K562 (cell line): ENCODE measurements at regions not wholly inside any gene's neighbourhood (a gene's known extent, or its start where the extent isn't known, plus 50 kb on each side); places are given as distances from the start of the nearest gene placed in this dataset.

Experiments
- ATAC-seq: fragments of 200-7000 bp; cut with Tn5 transposase; 3 replicates; pipeline ENCODE4 v1.9.1; 2020; ENCODE audit warnings: moderate library complexity
- BruUV-seq: library from RNA; stranded (reverse); fragments of 400-500 nt; replicated peaks from 2 replicates; lab custom pipeline; 2021; lab: Mats Ljungman, UMichigan
- CTCF ChIA-PET: fragments of 300-600 bp; formaldehyde crosslinking; extraction: SDS; loops from one replicate; lab custom pipeline; 2021; ENCODE audit warnings: low intra/inter-chr PET ratio; lab: Yijun Ruan, JAX
- POLR2A ChIA-PET: fragments of 300-600, 350-650 bp; sonication (Branson Sonifier 250); formaldehyde crosslinking; extraction: SDS; loops from one replicate; lab custom pipeline; 2021; ENCODE audit warnings: antibody characterized with exemption, inconsistent platforms; lab: Yijun Ruan, JAX
- DNase-seq, 4 experiments: peaks; one replicate each; pipeline versions ENCODE4 v3.0.0 to v3.0.0-alpha.2; 2011 to 2018; ENCODE audit warnings: low spot score in 3 of 4, mixed read lengths in 3 of 4; ENCODE audit errors: extremely low read depth in 1 of 4
- FAIRE-seq: peaks from 2 replicates; lab custom pipeline; 2011; peaks lifted over from hg19 to GRCh38; lab: Jason Lieb, UNC
- H2AFZ ChIP-seq: 2 replicates; pipeline ENCODE4 v1.6.0; 2011; ENCODE audit warnings: low read depth, low read length, control low read depth, inconsistent platforms
- H3K27ac ChIP-seq: fragments of 200-600 bp; 3 replicates; pipeline ENCODE4 v1.8.0; 2011; ENCODE audit warnings: low read depth, mild to moderate bottlenecking, control low read depth, inconsistent platforms, low read length, moderate library complexity, mixed read lengths; ENCODE audit errors: extremely low read depth
- H3K27me3 ChIP-seq, 2 experiments: fragments of 300-600 bp in 1 of 2; 2 replicates in 1 of 2; 3 replicates in 1 of 2; pipeline versions ENCODE4 v1.6.0 to v1.8.0; 2011; ENCODE audit warnings: inconsistent platforms in 2 of 2, low read length in 2 of 2, mild to moderate bottlenecking in 1 of 2, mixed read lengths in 1 of 2, moderate library complexity in 1 of 2; ENCODE audit not compliant: control insufficient read depth in 2 of 2, insufficient read depth in 2 of 2
- H3K36me3 ChIP-seq: fragments of 300-600 bp; 3 replicates; pipeline ENCODE4 v1.8.0; 2011; ENCODE audit warnings: mild to moderate bottlenecking, low read length, inconsistent platforms; ENCODE audit not compliant: control insufficient read depth, insufficient read depth
- H3K4me1 ChIP-seq, 2 experiments: fragments of 200-600 bp in 1 of 2; replicated peaks in 1 of 2; 2 replicates in 1 of 2; 3 replicates in 1 of 2; pipeline versions ENCODE4 v1.5.1 to v1.8.0; 2011; ENCODE audit warnings: inconsistent platforms in 2 of 2, low read length in 2 of 2, mild to moderate bottlenecking in 1 of 2, mixed read lengths in 1 of 2, moderate library complexity in 1 of 2; ENCODE audit not compliant: control insufficient read depth in 2 of 2, insufficient read depth in 2 of 2
- H3K4me2 ChIP-seq: 2 replicates; pipeline ENCODE4 v1.6.1; 2011; ENCODE audit warnings: low read length, control low read depth, inconsistent platforms, mixed read lengths; ENCODE audit not compliant: insufficient read depth
- H3K4me3 ChIP-seq: fragments of 200-600 bp; sonication (generic), shearing (Covaris generic); 2 replicates; pipeline ENCODE4 v1.5.1; 2016; ENCODE audit warnings: control low read depth, inconsistent platforms
- H3K79me2 ChIP-seq: fragments of 200-600 bp; 3 replicates; pipeline ENCODE4 v1.8.0; 2011; ENCODE audit warnings: low read length, inconsistent platforms; ENCODE audit not compliant: control insufficient read depth, insufficient read depth
- H3K9ac ChIP-seq, 2 experiments: 2 replicates each; pipeline versions ENCODE4 v1.6.0 to v1.6.1; 2011; ENCODE audit warnings: low read depth in 2 of 2, low read length in 2 of 2, control low read depth in 1 of 2, inconsistent platforms in 1 of 2, mild to moderate bottlenecking in 1 of 2, mixed read lengths in 1 of 2; ENCODE audit not compliant: insufficient read depth in 1 of 2
- H3K9me1 ChIP-seq: one replicate; pipeline ENCODE4 v1.6.0; 2011; ENCODE audit warnings: inconsistent platforms, mild to moderate bottlenecking, low read length, moderate library complexity; ENCODE audit not compliant: control insufficient read depth, insufficient read depth
- H3K9me3 ChIP-seq: replicated peaks from 2 replicates; pipeline ENCODE4 v1.5.1; 2011; ENCODE audit warnings: low read depth, low read length, inconsistent platforms; ENCODE audit not compliant: control insufficient read depth, insufficient read depth
- H4K20me1 ChIP-seq: replicated peaks from 2 replicates; pipeline ENCODE4 v1.6.1; 2011; ENCODE audit warnings: low read length, inconsistent platforms, mixed read lengths; ENCODE audit not compliant: control insufficient read depth, insufficient read depth
- NR4A1 ChIP-seq, 2 experiments: fragments of 250-450 bp in 1 of 2; fragments of 450-650 bp in 1 of 2; sonication (Bioruptor Pico) in 1 of 2; IDR thresholded peaks; 2 replicates each; pipeline versions ENCODE4 v1.4.0 to v1.6.1; 2016 to 2020; ENCODE audit warnings: mild to moderate bottlenecking in 2 of 2, missing compliant biosample characterization in 1 of 2, missing genetic modification characterization in 1 of 2, moderate library complexity in 1 of 2
- PRMT5 ChIP-seq: sonication (generic); formaldehyde crosslinking; IDR thresholded peaks from 2 replicates; pipeline ENCODE4 v1.5.0; 2020; ENCODE audit warnings: missing genetic modification reagents
- RBBP5 ChIP-seq: fragments of 200-600 bp; sonication (generic); IDR thresholded peaks from 2 replicates; pipeline ENCODE4 v1.6.1; 2012; ENCODE audit warnings: borderline replicate concordance, mild to moderate bottlenecking, low read length, control low read depth, inconsistent platforms; ENCODE audit not compliant: insufficient read depth, poor library complexity, severe bottlenecking
- RCOR1 ChIP-seq, 2 experiments: IDR thresholded peaks; 2 replicates each; pipeline ENCODE4 v1.6.1; 2012; ENCODE audit warnings: low read depth in 2 of 2, low read length in 2 of 2, borderline replicate concordance in 1 of 2, improper control_type of control experiment in 1 of 2
- TAF9B ChIP-seq: fragments of 450-650 bp; IDR thresholded peaks from 2 replicates; pipeline ENCODE4 v1.6.1; 2018; ENCODE audit warnings: mild to moderate bottlenecking; ENCODE audit not compliant: partially characterized antibody
- ZNF436 ChIP-seq: fragments of 250-450, 450-650 bp; sonication (Bioruptor Pico); formaldehyde crosslinking; IDR thresholded peaks from 2 replicates; pipeline ENCODE4 v1.7.0; 2020; ENCODE audit warnings: mild to moderate bottlenecking
- WGBS: fragments of 100-300 bp; shearing (Covaris generic); methylation state at CpG from one replicate; pipeline ENCODE4 v1.1.6; 2016; ENCODE audit warnings: low coverage, mixed read lengths; ENCODE audit not compliant: insufficient coverage; ENCODE audit errors: missing lambda C conversion rate; 5-methylcytosine and 5-hydroxymethylcytosine counted together
- in situ Hi-C: fragments of 300-500 bp; cut with MboI; formaldehyde crosslinking; loops from 4 replicates; pipeline ENCODE4 v1.15.0; 2018; ENCODE audit warnings: inconsistent platforms, mixed read lengths
- intact Hi-C: fragments of 100-400 bp; cut with micrococcal nuclease; formaldehyde crosslinking; loops from 2 replicates; pipeline ENCODE4 v1.14.2; 2022

DNA sequence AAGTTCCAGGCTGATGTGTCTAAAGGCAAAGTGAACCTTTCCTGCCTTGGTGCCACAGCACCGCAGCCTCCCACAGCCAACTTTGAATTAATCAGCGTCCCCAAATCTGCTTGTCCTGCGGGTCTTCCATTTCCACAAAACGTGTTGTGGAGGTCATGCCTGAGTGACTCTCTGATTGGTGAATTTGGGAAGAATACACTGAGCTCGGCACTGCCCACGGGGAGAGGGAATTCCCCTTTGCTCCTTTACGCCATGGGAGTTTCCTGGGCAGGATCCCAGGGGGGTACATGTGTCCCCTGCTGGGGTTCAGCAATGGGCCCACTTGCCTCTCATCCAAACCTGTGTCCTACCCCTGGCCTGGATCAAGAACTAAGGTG lies 90.4 kb downstream of the LHX2 start:
- Histone ChIP-seq H4K20me1 (peaks cover 15% of the 10 kb centered on the region), H3K4me1 (no peaks in the 10 kb centered on the region)
- CTCF ChIA-PET = no interaction called here
- 0% methylated on average over 7 of the region's 7 CpGs for WGBS
- POLR2A ChIA-PET = interaction anchor here (1.0 kb wide), 1 partner anchor 8 kb away, joined by 4 read pairs; no protein-coding TSS in a partner anchor
- ATAC-seq = no peak
- TF ChIP-seq RCOR1 (IDR thresholded peaks at IDR 0.05; ENCODE audit: borderline replicate concordance in 1 of 2, low read depth in 2 of 2, low read length in 2 of 2) = no peak
- no peak for TF ChIP-seq ZNF436 (CRISPR knock-in tag)
- TF ChIP-seq NR4A1 (CRISPR knock-in tag; IDR thresholded peaks at IDR 0.05) = no peak
- no peak for TF ChIP-seq NR4A1 (tag; IDR thresholded peaks at IDR 0.05)
- no peak for TF ChIP-seq RBBP5
- TF ChIP-seq PRMT5 (CRISPR knock-in tag) = no peak
- no peak for TF ChIP-seq TAF9B
- TF ChIP-seq, all 486 proteins: peak for 0
- no peak overlapping the region for H3K4me3 ChIP-seq
- H3K4me2 ChIP-seq = no peak overlapping the region
- intact Hi-C loops (no loop called here), in situ Hi-C loops (loop anchor here (25.0 kb wide), 1 partner anchor 960 kb away; no protein-coding TSS in a partner anchor)
- no peaks in the 10 kb centered on the region for H3K79me2 ChIP-seq
- no peaks in the 10 kb centered on the region for H3K36me3 ChIP-seq
- no peak overlapping the region for H2AFZ ChIP-seq
- H3K9me3 ChIP-seq = no peaks in the 10 kb centered on the region
- H3K27ac ChIP-seq = no peak overlapping the region
- no peak overlapping the region for H3K9ac ChIP-seq
- H3K27me3 ChIP-seq = peaks cover 24 to 51% of the 10 kb centered on the region in 2 experiments; a peak in 4 of 5 replicates
- DNase-seq = no peak
- FAIRE-seq = no peak
- no peaks in the 10 kb centered on the region for H3K9me1 ChIP-seq
- BruUV-seq = no TSS peak
